ENCODE measurements at regions not wholly inside any gene's neighbourhood (a gene's known extent, or its start where the extent isn't known, plus 50 kb on each side); places are given as distances from the start of the nearest gene placed in this dataset.
A peak's percentile ranks its signal among the peaks of the same experiment; 100 is the strongest.

DNA sequence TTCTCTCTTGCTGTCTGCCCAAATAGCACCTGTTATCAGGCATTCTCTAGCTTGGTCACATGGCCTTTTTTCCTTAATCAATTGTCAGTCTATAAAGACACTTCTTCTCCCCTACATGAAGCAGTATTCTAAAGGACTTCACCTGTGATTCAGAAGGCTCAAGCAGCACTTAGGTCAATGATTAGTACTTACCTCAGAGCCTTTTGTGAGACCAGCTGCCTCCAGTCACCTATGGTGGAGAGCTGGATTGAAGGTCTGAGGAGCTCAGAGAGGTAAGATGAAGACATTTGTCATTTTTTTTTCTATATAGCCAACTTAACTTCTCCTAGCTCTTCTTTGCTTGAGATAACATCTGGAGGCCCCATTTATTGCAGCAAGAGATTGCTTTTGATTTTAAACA is 278.3 kb upstream of the PCSK5 start:
- Histone ChIP-seq H3K4me3 (ENCODE audit: low read length in 2 of 2) (no peak overlapping the region), H3K4me1 (ENCODE audit: control insufficient read depth in 2 of 2, insufficient read depth in 2 of 2, low read length in 2 of 2) (peaks cover 0 to 4% of the 10 kb centered on the region in 2 donors), H3K9me3 (ENCODE audit: control insufficient read depth in 2 of 2, insufficient read depth in 1 of 2, low read length in 1 of 2) (no peaks in the 10 kb centered on the region), H3K27me3 (ENCODE audit: control insufficient read depth in 2 of 2, insufficient read depth in 1 of 2, low read length in 1 of 2) (no peaks in the 10 kb centered on the region), H3K27ac (ENCODE audit: low read depth in 1 of 2, low read length in 1 of 2) (no peak overlapping the region), H3K36me3 (ENCODE audit: control insufficient read depth in 2 of 2, insufficient read depth in 2 of 2, low read length in 1 of 2) (no peaks in the 10 kb centered on the region)
- no peak for DNase-seq (ENCODE audit: low read depth in 6 of 9, low spot score in 9 of 9)

DNA sequence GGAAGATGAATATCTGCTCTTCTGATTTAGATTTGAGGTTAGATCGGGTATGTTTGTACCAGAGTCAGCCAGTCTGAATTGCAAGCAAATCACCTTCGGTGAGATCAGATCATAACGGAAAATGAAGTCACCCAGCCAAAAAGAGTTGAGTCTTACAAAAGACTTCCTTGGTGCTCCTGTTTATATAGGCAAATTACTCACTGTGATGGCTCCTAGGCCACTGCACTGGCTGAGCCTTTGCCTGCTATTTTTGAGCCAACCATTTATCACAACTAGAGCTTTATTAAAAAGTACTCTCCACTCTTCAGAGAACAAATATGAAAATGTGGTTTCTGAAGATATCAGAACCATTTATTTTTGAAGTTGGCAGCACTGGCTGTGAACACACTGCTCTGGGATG is 277.7 kb upstream of the PCSK5 start:
- Histone ChIP-seq H3K27me3 (ENCODE audit: control insufficient read depth in 2 of 2, insufficient read depth in 1 of 2, low read length in 1 of 2) (no peaks in the 10 kb centered on the region), H3K4me1 (ENCODE audit: control insufficient read depth in 2 of 2, insufficient read depth in 2 of 2, low read length in 2 of 2) (peaks cover 0 to 4% of the 10 kb centered on the region in 2 donors), H3K27ac (ENCODE audit: low read depth in 1 of 2, low read length in 1 of 2) (no peak overlapping the region), H3K36me3 (ENCODE audit: control insufficient read depth in 2 of 2, insufficient read depth in 2 of 2, low read length in 1 of 2) (no peaks in the 10 kb centered on the region), H3K4me3 (ENCODE audit: low read length in 2 of 2) (no peak overlapping the region), H3K9me3 (ENCODE audit: control insufficient read depth in 2 of 2, insufficient read depth in 1 of 2, low read length in 1 of 2) (no peaks in the 10 kb centered on the region)
- WGBS, result 76% methylated on average over 3 of the region's 3 CpGs
- peak in 2 of 9 donors; percentile 7 to 19 for DNase-seq (ENCODE audit: low read depth in 6 of 9, low spot score in 9 of 9)

DNA sequence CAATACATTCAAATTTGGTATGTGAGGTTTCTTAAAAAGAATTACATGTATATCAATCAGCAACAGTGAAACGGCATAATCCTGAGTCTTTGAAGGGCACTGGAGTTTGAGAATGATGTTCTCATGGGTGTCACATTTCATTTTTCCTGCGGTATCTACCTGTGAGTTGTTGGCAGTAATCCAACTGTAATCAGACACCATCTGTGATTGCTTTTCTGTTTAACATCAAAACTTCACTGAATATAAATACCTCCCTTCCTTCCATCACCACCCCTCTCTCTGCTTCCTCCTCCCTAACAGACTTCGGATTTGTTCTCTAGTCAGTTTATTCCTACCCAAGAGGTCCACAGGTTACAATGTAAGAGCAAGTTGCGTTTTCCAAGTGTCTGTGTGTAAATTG is 275.2 kb upstream of the PCSK5 start:
- peaks cover 0 to 4% of the 10 kb centered on the region in 2 donors for H3K4me1 ChIP-seq (ENCODE audit: control insufficient read depth in 2 of 2, insufficient read depth in 2 of 2, low read length in 2 of 2)
- no peaks in the 10 kb centered on the region for H3K27me3 ChIP-seq (ENCODE audit: control insufficient read depth in 2 of 2, insufficient read depth in 1 of 2, low read length in 1 of 2)
- H3K36me3 ChIP-seq (ENCODE audit: control insufficient read depth in 2 of 2, insufficient read depth in 2 of 2, low read length in 1 of 2), result no peaks in the 10 kb centered on the region
- DNase-seq (ENCODE audit: low read depth in 6 of 9, low spot score in 9 of 9), result no peak
- WGBS, result 83% methylated on average over 4 of the region's 4 CpGs
- H3K9me3 ChIP-seq (ENCODE audit: control insufficient read depth in 2 of 2, insufficient read depth in 1 of 2, low read length in 1 of 2), result no peaks in the 10 kb centered on the region
- H3K27ac ChIP-seq (ENCODE audit: low read depth in 1 of 2, low read length in 1 of 2), result no peak overlapping the region
- H3K4me3 ChIP-seq (ENCODE audit: low read length in 2 of 2), result no peak overlapping the region

DNA sequence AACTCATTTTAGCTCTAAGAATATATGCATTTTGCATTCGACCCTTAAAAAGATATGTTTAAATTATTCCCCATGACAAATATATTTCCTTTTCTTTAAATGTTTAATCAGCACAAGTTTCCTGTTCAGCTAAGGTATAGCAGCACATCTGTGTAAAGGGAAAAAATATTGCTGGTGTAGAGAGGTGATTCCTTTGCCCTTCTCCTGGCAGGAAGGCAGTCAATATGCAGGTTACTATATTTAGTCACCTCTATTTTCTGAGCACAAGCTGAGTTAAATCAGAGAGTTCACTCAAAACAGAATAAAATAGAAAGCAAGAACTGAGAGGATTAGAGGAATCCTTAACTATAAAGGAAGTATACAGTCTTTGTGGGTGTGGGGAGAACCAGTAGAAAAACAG is 274.4 kb upstream of the PCSK5 start:
- H3K4me1 ChIP-seq (ENCODE audit: control insufficient read depth in 2 of 2, insufficient read depth in 2 of 2, low read length in 2 of 2), result peaks cover 0 to 4% of the 10 kb centered on the region in 2 donors
- no peaks in the 10 kb centered on the region for H3K9me3 ChIP-seq (ENCODE audit: control insufficient read depth in 2 of 2, insufficient read depth in 1 of 2, low read length in 1 of 2)
- DNase-seq (ENCODE audit: low read depth in 6 of 9, low spot score in 9 of 9), result no peak
- H3K36me3 ChIP-seq (ENCODE audit: control insufficient read depth in 2 of 2, insufficient read depth in 2 of 2, low read length in 1 of 2), result no peaks in the 10 kb centered on the region
- H3K27me3 ChIP-seq (ENCODE audit: control insufficient read depth in 2 of 2, insufficient read depth in 1 of 2, low read length in 1 of 2), result no peaks in the 10 kb centered on the region
- H3K27ac ChIP-seq (ENCODE audit: low read depth in 1 of 2, low read length in 1 of 2), result no peak overlapping the region
- WGBS, result 18% methylated on average over 1 of the region's 1 CpG
- no peak overlapping the region for H3K4me3 ChIP-seq (ENCODE audit: low read length in 2 of 2)

DNA sequence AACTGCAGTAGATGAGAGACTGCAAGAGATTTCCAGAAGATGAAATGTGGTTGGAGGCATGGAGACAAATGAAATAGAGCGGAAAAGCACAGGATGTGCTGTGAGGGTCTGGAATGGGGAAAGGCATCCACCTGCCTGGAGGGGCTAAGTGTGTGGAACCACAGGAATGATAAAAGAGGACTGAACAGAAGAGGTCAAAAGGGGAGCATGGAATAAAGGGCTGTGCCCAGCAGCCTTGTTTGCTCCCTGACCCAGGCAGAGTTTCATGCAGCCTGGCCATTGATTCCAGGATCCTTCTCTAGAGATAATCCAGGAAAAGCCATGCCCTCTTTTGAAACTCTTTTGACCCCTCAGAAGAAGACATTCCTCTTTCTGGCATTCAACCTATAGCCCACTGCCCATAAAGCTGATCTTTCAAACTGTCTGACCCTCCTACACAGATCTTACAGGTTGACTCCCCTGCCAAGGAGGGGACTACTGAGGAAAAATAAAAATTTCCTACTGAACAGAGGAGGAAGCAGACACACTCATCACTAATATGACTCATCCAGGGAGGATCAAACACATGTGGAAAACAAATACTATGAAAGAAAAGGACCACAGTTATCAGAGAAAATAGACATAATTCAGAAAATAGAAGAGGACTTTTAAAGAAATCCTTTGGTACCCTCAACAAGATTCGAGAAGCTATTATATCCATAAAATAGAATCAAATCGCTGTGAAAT is 273.5 kb upstream of the PCSK5 start:
- WGBS, result over 99% methylated on average over 3 of the region's 3 CpGs
- Histone ChIP-seq H3K4me3 (ENCODE audit: low read length in 2 of 2) (no peak overlapping the region), H3K9me3 (ENCODE audit: control insufficient read depth in 2 of 2, insufficient read depth in 1 of 2, low read length in 1 of 2) (no peaks in the 10 kb centered on the region), H3K27me3 (ENCODE audit: control insufficient read depth in 2 of 2, insufficient read depth in 1 of 2, low read length in 1 of 2) (no peaks in the 10 kb centered on the region), H3K27ac (ENCODE audit: low read depth in 1 of 2, low read length in 1 of 2) (no peak overlapping the region), H3K4me1 (ENCODE audit: control insufficient read depth in 2 of 2, insufficient read depth in 2 of 2, low read length in 2 of 2) (no peaks in the 10 kb centered on the region), H3K36me3 (ENCODE audit: control insufficient read depth in 2 of 2, insufficient read depth in 2 of 2, low read length in 1 of 2) (no peaks in the 10 kb centered on the region)
- DNase-seq (ENCODE audit: low read depth in 6 of 9, low spot score in 9 of 9), result no peak

DNA sequence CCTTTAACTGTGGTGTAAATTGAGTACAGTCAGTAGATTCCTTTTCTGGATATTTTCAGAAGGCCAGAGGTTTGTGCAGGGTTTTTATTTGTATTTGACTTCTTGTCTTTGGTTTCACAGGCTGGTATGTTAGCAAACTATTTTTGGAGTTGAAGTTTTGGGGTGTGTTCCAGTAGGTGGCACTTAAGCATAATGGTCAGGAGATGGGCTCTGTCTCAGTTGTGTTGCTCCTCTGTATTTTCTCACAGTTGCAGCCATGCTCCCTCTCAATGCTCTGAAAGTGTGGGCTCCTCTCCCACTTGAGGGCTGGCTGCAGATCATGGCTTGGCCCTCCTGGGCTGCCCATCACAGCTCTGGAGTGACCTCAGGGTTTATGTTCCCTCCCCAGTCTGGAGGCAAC is 267.0 kb upstream of the PCSK5 start:
- DNase-seq (ENCODE audit: low read depth in 6 of 9, low spot score in 9 of 9), result no peak
- Histone ChIP-seq H3K4me1 (ENCODE audit: control insufficient read depth in 2 of 2, insufficient read depth in 2 of 2, low read length in 2 of 2) (no peaks in the 10 kb centered on the region), H3K27ac (ENCODE audit: low read depth in 1 of 2, low read length in 1 of 2) (no peak overlapping the region), H3K4me3 (ENCODE audit: low read length in 2 of 2) (no peak overlapping the region), H3K36me3 (ENCODE audit: control insufficient read depth in 2 of 2, insufficient read depth in 2 of 2, low read length in 1 of 2) (no peaks in the 10 kb centered on the region), H3K9me3 (ENCODE audit: control insufficient read depth in 2 of 2, insufficient read depth in 1 of 2, low read length in 1 of 2) (no peaks in the 10 kb centered on the region), H3K27me3 (ENCODE audit: control insufficient read depth in 2 of 2, insufficient read depth in 1 of 2, low read length in 1 of 2) (no peaks in the 10 kb centered on the region)

DNA sequence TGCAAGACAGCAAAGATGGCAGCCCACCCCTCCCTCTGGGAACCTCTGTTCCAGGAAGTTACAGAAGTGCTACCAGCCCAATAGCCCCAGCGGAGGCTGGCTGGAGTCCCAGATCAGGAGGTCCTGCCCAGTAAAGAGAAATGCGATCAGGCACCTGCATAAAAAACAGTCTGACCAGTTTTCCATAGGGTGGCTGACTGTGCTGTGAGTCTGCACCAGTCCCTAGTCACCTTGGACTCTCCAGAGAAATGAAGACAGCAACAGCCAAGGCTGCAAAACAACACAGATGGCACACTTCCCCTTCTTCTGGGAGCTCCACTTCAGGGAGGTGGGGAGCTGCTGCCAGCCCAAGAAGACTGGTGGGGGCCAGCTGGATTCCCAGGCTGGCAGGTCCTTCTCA is 265.5 kb upstream of the PCSK5 start:
- DNase-seq (ENCODE audit: low read depth in 6 of 9, low spot score in 9 of 9), result no peak
- no peaks in the 10 kb centered on the region for H3K36me3 ChIP-seq (ENCODE audit: control insufficient read depth in 2 of 2, insufficient read depth in 2 of 2, low read length in 1 of 2)
- H3K27me3 ChIP-seq (ENCODE audit: control insufficient read depth in 2 of 2, insufficient read depth in 1 of 2, low read length in 1 of 2), result no peaks in the 10 kb centered on the region
- no peak overlapping the region for H3K4me3 ChIP-seq (ENCODE audit: low read length in 2 of 2)
- 81% methylated on average over 2 of the region's 2 CpGs for WGBS
- H3K27ac ChIP-seq (ENCODE audit: low read depth in 1 of 2, low read length in 1 of 2), result no peak overlapping the region
- no peaks in the 10 kb centered on the region for H3K4me1 ChIP-seq (ENCODE audit: control insufficient read depth in 2 of 2, insufficient read depth in 2 of 2, low read length in 2 of 2)
- no peaks in the 10 kb centered on the region for H3K9me3 ChIP-seq (ENCODE audit: control insufficient read depth in 2 of 2, insufficient read depth in 1 of 2, low read length in 1 of 2)

DNA sequence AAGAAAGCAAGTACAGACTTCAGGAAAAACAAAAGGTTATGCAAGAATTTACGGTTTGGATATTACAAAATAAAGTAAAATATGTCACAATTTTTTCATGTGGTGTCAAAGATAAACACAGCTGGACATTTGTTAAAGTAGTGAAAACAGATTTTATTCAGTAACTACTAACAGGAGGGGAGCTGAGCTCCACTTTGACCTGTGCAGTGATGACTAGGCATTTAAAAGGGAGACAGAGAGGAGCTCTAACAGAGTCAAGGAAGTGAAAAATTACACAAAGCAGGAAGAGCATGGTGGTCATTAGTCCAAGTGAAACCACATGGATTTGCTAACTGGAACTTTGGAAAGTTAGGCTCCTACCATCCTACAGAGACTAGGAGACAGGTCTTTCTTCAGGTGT is 263.6 kb upstream of the PCSK5 start:
- DNase-seq (ENCODE audit: low read depth in 6 of 9, low spot score in 9 of 9), result no peak
- WGBS, result 85% methylated on average over 1 of the region's 1 CpG
- no peaks in the 10 kb centered on the region for H3K4me1 ChIP-seq (ENCODE audit: control insufficient read depth in 2 of 2, insufficient read depth in 2 of 2, low read length in 2 of 2)
- no peak overlapping the region for H3K4me3 ChIP-seq (ENCODE audit: low read length in 2 of 2)
- H3K36me3 ChIP-seq (ENCODE audit: control insufficient read depth in 2 of 2, insufficient read depth in 2 of 2, low read length in 1 of 2), result no peaks in the 10 kb centered on the region
- H3K9me3 ChIP-seq (ENCODE audit: control insufficient read depth in 2 of 2, insufficient read depth in 1 of 2, low read length in 1 of 2), result no peaks in the 10 kb centered on the region
- no peaks in the 10 kb centered on the region for H3K27me3 ChIP-seq (ENCODE audit: control insufficient read depth in 2 of 2, insufficient read depth in 1 of 2, low read length in 1 of 2)
- H3K27ac ChIP-seq (ENCODE audit: low read depth in 1 of 2, low read length in 1 of 2), result no peak overlapping the region

DNA sequence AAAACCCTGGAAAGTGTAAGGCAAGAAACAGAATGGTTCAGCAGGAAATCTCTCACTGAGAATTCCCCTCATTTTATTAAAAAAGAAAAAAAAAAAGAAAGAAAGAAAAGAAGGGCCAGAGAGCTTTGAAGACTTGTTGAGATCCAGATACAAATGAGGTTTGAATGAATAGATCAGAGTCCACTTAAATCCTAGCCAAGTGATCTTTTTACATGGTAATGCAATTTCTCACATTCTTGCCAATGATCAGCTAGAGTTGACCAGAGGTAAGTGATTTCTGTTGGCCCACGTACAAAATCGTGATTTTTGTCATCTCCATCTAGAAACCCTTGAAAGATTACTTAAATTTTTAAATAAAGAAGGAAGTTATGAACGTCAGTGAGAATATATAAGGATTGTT is 261.5 kb upstream of the PCSK5 start:
- H3K4me1 ChIP-seq (ENCODE audit: control insufficient read depth in 2 of 2, insufficient read depth in 2 of 2, low read length in 2 of 2), result no peaks in the 10 kb centered on the region
- H3K36me3 ChIP-seq (ENCODE audit: control insufficient read depth in 2 of 2, insufficient read depth in 2 of 2, low read length in 1 of 2), result no peaks in the 10 kb centered on the region
- H3K27ac ChIP-seq (ENCODE audit: low read depth in 1 of 2, low read length in 1 of 2), result no peak overlapping the region
- H3K4me3 ChIP-seq (ENCODE audit: low read length in 2 of 2), result no peak overlapping the region
- H3K9me3 ChIP-seq (ENCODE audit: control insufficient read depth in 2 of 2, insufficient read depth in 1 of 2, low read length in 1 of 2), result no peaks in the 10 kb centered on the region
- H3K27me3 ChIP-seq (ENCODE audit: control insufficient read depth in 2 of 2, insufficient read depth in 1 of 2, low read length in 1 of 2), result no peaks in the 10 kb centered on the region
- no peak for DNase-seq (ENCODE audit: low read depth in 6 of 9, low spot score in 9 of 9)
- WGBS, result 76% methylated on average over 3 of the region's 3 CpGs
